Hepatocyte (in vitro differentiated cells): ENCODE measurements at regions not wholly inside any gene's neighbourhood (a gene's known extent, or its start where the extent isn't known, plus 50 kb on each side); places are given as distances from the start of the nearest gene placed in this dataset.

Source experiments
- DNase-seq: peaks from one replicate; pipeline ENCODE4 v3.0.0-alpha.2; 2016; ENCODE audit warnings: low spot score
- H2AFZ ChIP-seq: fragments of 200-600 bp; sonication (generic); 2 replicates; pipeline ENCODE4 v1.6.0; 2016; ENCODE audit warnings: antibody characterized with exemption, mild to moderate bottlenecking
- H3K27ac ChIP-seq: fragments of 200-600 bp; sonication (generic); 2 replicates; pipeline ENCODE4 v1.5.1; 2016; ENCODE audit warnings: mild to moderate bottlenecking
- H3K27me3 ChIP-seq: fragments of 200-600 bp; sonication (generic); 2 replicates; pipeline ENCODE4 v1.6.1; 2016
- H3K36me3 ChIP-seq: fragments of 200-600 bp; sonication (generic); replicated peaks from 2 replicates; pipeline ENCODE4 v1.5.1; 2016; ENCODE audit warnings: low read depth; ENCODE audit not compliant: insufficient read depth
- H3K4me1 ChIP-seq: fragments of 200-600 bp; sonication (generic); 2 replicates; pipeline ENCODE4 v1.5.1; 2016; ENCODE audit warnings: mild to moderate bottlenecking, moderate library complexity; ENCODE audit not compliant: insufficient read depth
- H3K4me2 ChIP-seq: fragments of 200-600 bp; sonication (generic); 2 replicates; pipeline ENCODE4 v1.6.0; 2016
- H3K4me3 ChIP-seq: fragments of 200-600 bp; sonication (generic); 2 replicates; pipeline ENCODE4 v1.5.1; 2016; ENCODE audit warnings: mild to moderate bottlenecking
- H3K79me2 ChIP-seq: fragments of 200-600 bp; sonication (generic); 2 replicates; pipeline ENCODE4 v1.6.0; 2017; ENCODE audit warnings: mild to moderate bottlenecking
- H3K9me2 ChIP-seq: fragments of 200-600 bp; sonication (generic); replicated peaks from 2 replicates; pipeline ENCODE4 v1.6.0; 2017; ENCODE audit warnings: mild to moderate bottlenecking; ENCODE audit not compliant: insufficient read depth
- H3K9me3 ChIP-seq: fragments of 200-600 bp; sonication (generic); 2 replicates; pipeline ENCODE4 v1.5.1; 2016; ENCODE audit warnings: low read depth, mild to moderate bottlenecking
- H4K20me1 ChIP-seq: fragments of 200-600 bp; sonication (generic); 2 replicates; pipeline ENCODE4 v1.6.0; 2016; ENCODE audit warnings: mild to moderate bottlenecking; ENCODE audit not compliant: insufficient read depth, poor library complexity, severe bottlenecking
- CTCF ChIP-seq: fragments of 200-600 bp; sonication (generic); IDR thresholded peaks from 2 replicates; pipeline ENCODE4 v1.5.1; 2016; ENCODE audit warnings: antibody characterized with exemption, mild to moderate bottlenecking; ENCODE audit not compliant: poor library complexity
- EZH2 ChIP-seq: fragments of 200-600 bp; sonication (generic); IDR thresholded peaks from 2 replicates; pipeline ENCODE4 v1.6.1; 2016; ENCODE audit warnings: antibody characterized with exemption, mild to moderate bottlenecking, borderline replicate concordance
- EZH2phosphoT487 ChIP-seq: fragments of 200-600 bp; sonication (generic); IDR thresholded peaks from one replicate; pipeline ENCODE4 v1.6.1; 2018; ENCODE audit warnings: antibody characterized with exemption, mild to moderate bottlenecking, low read depth, moderate library complexity; ENCODE audit not compliant: unreplicated experiment, severe bottlenecking
- WGBS: methylation state at CpG from one replicate; pipeline ENCODE4 v1.1.6; 2016; ENCODE audit warnings: low lambda C conversion rate; ENCODE audit errors: missing lambda C conversion rate; 5-methylcytosine and 5-hydroxymethylcytosine counted together

- Histone ChIP-seq H3K79me2 (no peaks in the 10 kb centered on the region), H3K4me2 (no peak overlapping the region), H3K9me2 (no peaks in the 10 kb centered on the region), H3K4me3 (no peak overlapping the region), H3K4me1 (no peaks in the 10 kb centered on the region), H4K20me1 (no peaks in the 10 kb centered on the region), H3K36me3 (no peaks in the 10 kb centered on the region), H2AFZ (no peak overlapping the region), H3K9me3 (no peaks in the 10 kb centered on the region), H3K27me3 (no peaks in the 10 kb centered on the region), H3K27ac (no peak overlapping the region)
- no peak for TF ChIP-seq CTCF
- TF ChIP-seq EZH2phosphoT487 = no peak
- TF ChIP-seq EZH2 = no peak
- no peak for DNase-seq
- WGBS = 78% methylated on average over 2 of the region's 2 CpGs
Observed at GRCh38 chr5:142463904-142464303, 139.1 kb upstream of the SPRY4 start.

- no peaks in the 10 kb centered on the region for H4K20me1 ChIP-seq
- 84% methylated on average over 5 of the region's 5 CpGs for WGBS
- H3K4me1 ChIP-seq = no peaks in the 10 kb centered on the region
- no peak overlapping the region for H3K4me3 ChIP-seq
- H2AFZ ChIP-seq = no peak overlapping the region
- H3K79me2 ChIP-seq = no peaks in the 10 kb centered on the region
- DNase-seq = no peak
- TF ChIP-seq EZH2 = no peak
- no peak for TF ChIP-seq EZH2phosphoT487
- TF ChIP-seq CTCF = no peak
- no peaks in the 10 kb centered on the region for H3K36me3 ChIP-seq
- no peaks in the 10 kb centered on the region for H3K9me3 ChIP-seq
- H3K27ac ChIP-seq = no peak overlapping the region
- H3K4me2 ChIP-seq = no peak overlapping the region
- H3K27me3 ChIP-seq = no peaks in the 10 kb centered on the region
- H3K9me2 ChIP-seq = no peaks in the 10 kb centered on the region
Observed at GRCh38 chr5:142461028-142461590, 136.3 kb upstream of the SPRY4 start.

- Histone ChIP-seq H4K20me1 (no peaks in the 10 kb centered on the region), H3K27ac (no peak overlapping the region), H3K9me3 (no peaks in the 10 kb centered on the region), H3K4me1 (no peaks in the 10 kb centered on the region), H3K4me3 (no peak overlapping the region), H2AFZ (no peak overlapping the region), H3K79me2 (no peaks in the 10 kb centered on the region), H3K36me3 (no peaks in the 10 kb centered on the region), H3K27me3 (no peaks in the 10 kb centered on the region), H3K9me2 (no peaks in the 10 kb centered on the region), H3K4me2 (no peak overlapping the region)
- WGBS = 94% methylated on average over 1 of the region's 1 CpG
- TF ChIP-seq CTCF = no peak
- no peak for TF ChIP-seq EZH2
- TF ChIP-seq EZH2phosphoT487 = no peak
- no peak for DNase-seq
Observed at GRCh38 chr5:142459209-142459608, 134.4 kb upstream of the SPRY4 start.

- TF ChIP-seq EZH2phosphoT487 = no peak
- TF ChIP-seq CTCF = no peak
- TF ChIP-seq EZH2 = no peak
- H3K4me2 ChIP-seq = no peak overlapping the region
- no peaks in the 10 kb centered on the region for H3K4me1 ChIP-seq
- H3K27me3 ChIP-seq = no peaks in the 10 kb centered on the region
- H3K79me2 ChIP-seq = no peaks in the 10 kb centered on the region
- no peak overlapping the region for H3K4me3 ChIP-seq
- H3K9me3 ChIP-seq = no peaks in the 10 kb centered on the region
- DNase-seq = no peak
- no peak overlapping the region for H2AFZ ChIP-seq
- H3K9me2 ChIP-seq = no peaks in the 10 kb centered on the region
- no peaks in the 10 kb centered on the region for H4K20me1 ChIP-seq
- WGBS = 88% methylated on average over 2 of the region's 2 CpGs
- H3K27ac ChIP-seq = no peak overlapping the region
- H3K36me3 ChIP-seq = no peaks in the 10 kb centered on the region
Observed at GRCh38 chr5:142455856-142456255, 131.0 kb upstream of the SPRY4 start.
